ENCODE measurements at regions not wholly inside any gene's neighbourhood (a gene's known extent, or its start where the extent isn't known, plus 50 kb on each side); places are given as distances from the start of the nearest gene placed in this dataset.
"Not testable (repeated sequence)": the region's sequence is repeated elsewhere in the genome, so short reads cannot be mapped to it uniquely, and the experiment has no call there.

DNA sequence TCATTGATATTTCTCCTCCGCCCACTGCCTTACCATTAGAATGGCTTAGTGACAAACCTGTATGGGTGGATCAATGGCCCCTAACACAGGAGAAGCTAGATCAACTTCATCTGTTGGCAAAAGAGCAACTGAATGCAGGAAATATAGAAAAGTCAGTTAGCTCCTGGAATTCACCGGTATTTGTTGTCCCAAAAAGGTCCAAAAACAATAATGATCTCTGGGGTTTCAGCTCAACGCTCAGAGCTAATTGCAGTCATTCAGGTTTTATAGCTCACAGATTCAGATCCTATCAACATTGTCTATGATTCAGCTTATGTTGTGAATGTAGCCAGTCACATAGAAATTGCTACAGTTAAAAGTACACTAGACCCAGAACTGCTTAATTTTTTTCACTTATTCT is 124.0 kb upstream of the ZCCHC13 start:
- DNase-seq (ENCODE audit: low read depth) = no peak

DNA sequence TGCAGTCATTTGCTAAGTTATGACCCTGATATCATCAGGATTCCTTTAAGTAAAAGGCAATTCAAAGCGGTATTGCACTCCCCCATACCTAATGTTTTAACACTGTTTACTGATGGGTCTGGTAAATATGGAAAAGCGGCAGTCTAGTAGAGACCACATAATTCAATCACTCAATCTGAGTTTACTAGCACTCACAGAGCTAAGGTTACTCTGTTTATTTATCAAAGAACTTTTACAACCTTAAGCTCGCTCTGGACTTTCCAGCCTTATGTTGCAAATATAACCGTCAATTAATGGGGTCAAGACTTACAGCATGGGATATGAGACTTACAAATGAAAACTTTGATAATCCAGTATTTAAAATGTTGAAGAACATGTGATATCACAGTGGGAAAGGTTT is 124.5 kb upstream of the ZCCHC13 start:
- no peak for DNase-seq (ENCODE audit: low read depth)

DNA sequence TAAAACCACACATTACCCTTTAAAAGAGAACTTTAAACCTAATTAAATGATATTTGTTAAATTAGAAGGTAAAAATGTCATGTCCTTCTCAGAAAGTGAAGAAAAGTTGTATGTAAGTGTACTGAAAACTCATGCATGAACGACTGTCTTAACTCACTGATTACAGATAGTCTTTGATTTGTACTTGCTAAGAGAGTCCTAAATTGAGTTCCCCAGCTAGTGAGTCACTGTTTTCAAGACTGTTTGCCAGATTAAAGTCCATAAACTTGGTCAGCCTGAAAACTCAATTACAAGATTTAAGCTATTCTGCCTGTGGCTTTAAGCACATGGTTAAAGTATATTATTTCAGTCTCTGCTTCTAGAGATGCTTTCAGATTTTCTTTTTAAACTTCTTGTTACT is 124.9 kb upstream of the ZCCHC13 start:
- DNase-seq (ENCODE audit: low read depth) = peak; percentile 19

GRCh38 chrX:74178536-74178935 is 125.4 kb upstream of the ZCCHC13 start:
- DNase-seq (ENCODE audit: low read depth) = no peak

- no peak for DNase-seq (ENCODE audit: low read depth)
Observed at GRCh38 chrX:74171465-74171864, 132.5 kb upstream of the ZCCHC13 start.

DNA sequence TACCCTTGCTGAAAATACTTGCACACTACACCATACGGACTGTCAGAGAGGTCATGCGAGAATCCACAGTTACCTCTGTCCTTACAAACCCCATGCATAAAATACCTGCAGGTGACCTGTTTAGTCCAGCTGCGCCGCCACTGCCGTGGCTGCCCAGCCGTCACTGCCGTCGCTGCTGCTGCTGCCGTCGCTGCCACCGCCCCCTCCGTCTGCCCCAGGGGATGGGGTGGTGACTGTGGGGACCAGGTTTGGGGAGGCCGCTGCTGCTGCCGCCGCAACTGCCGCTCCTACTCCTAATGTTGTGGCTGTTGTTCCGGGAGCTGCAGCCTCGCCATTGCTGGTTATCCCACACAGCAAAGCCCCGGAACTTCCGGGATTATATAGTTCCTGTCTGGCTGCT is 141.8 kb upstream of the ZCCHC13 start:
- no peak for DNase-seq (ENCODE audit: low read depth)

DNA sequence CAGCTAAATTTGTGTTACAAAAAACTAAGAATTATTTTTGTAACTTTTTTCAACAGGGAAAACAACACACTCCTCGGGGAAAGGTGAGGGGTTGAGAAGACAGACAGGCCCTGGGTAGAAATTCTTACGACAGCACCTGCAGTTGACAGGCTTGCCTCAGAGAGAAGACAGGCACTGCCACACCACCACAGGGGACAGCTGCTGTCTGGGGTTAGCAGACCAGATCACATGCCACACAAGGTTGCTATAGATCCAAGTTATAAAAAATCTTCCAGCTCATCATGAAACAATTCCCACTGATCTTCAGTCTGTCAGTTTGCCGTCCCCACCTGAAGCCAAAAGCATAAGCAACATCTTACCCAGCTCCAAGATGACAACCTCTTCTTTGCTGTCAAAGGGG is 143.2 kb upstream of the ZCCHC13 start:
- DNase-seq (ENCODE audit: low read depth) = no peak

DNA sequence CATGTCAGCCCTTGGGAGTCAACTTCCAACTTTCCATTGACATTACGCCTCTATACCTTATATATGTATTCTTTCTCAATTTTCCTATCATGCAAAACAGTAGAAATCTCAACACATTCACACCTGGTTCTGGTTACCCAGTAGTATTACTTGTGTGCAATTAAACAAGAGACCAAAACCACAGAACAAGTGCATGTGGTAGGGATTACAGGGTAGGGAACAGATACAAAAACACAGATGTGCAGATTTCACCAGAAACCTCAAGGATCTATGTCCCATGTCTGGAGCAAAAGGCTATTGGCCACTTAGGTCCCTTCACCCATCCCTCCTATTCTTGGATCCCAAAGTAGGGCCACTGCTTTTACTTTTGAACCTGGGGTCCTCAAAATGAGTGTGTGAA is 143.6 kb upstream of the ZCCHC13 start:
- DNase-seq (ENCODE audit: low read depth) = no peak

- DNase-seq (ENCODE audit: low read depth) = no peak
Observed at GRCh38 chrX:74147439-74147838, 156.5 kb upstream of the ZCCHC13 start.

DNA sequence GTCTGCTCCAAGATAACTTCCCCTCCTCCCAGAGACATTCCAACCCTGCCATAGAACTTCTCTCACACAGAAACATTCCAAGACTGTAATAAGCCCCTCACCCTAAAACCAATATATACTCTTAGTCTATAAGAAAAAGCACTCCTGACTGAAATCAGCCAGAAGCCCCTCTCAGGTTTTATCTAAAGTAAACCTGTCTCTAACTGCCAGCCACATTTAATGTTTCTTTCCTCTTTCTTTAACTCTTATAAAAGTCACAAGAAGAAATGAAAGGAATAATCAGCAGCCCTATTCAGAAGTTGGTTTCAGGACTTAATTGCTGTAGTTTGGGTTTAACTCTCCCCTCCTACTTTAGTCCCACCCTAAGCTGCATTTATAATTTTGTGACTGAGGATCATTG is 165.0 kb upstream of the ZCCHC13 start:
- DNase-seq (ENCODE audit: low read depth) = no peak

- DNase-seq (ENCODE audit: low read depth) = peak; percentile 24
Observed at GRCh38 chrX:74133156-74133796, 170.7 kb upstream of the ZCCHC13 start.

- no peak for DNase-seq (ENCODE audit: low read depth)
Observed at GRCh38 chrX:74132280-74132679, 171.7 kb upstream of the ZCCHC13 start.

GRCh38 chrX:74119016-74119910 is 184.7 kb upstream of the ZCCHC13 start:
- no peak for DNase-seq (ENCODE audit: low read depth)

DNA sequence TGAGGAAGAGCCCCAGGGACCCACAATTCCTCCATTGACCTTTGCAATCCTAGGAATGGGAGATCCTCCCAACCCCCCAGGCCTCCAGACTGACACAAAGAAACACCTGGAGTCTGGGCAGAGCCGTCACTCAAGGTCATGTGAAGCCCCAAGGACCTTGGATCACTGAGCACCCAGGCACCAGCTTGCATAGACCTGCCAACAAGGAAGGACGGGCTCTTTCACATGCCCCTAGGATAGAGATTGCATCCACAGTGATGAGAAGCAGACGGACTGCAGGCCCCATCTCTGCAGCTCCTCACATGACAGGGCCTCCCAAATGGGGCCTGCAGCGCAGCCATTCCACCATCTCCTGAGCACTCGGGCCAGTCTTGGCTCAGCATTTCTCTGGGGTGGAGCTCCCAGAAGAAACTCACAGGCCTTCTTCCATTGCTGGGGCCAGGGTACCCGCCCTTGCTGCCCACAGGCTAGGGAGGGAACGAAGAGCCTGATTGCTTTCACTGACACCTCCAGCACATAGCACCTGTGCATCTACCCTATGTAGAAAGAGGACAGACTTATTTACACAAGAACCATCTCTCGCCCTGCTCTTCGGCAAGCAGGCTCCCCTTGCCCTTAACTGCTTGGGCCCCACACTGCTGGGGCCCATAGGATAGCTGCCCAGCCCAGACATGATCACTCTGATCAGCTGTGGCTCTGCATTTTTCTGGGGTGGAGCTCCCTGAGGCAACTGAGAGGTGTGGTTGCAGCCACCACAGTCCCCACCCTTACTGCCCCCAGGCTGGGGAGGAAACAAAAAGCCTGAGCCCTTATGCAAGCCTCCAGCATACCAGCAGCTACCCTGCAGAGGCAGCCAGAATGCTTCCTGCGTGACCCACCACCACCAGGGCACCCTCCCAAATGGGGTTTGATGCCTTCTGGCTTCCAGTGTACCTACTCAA is 185.7 kb upstream of the ZCCHC13 start:
- DNase-seq (ENCODE audit: low read depth) = no peak

DNA sequence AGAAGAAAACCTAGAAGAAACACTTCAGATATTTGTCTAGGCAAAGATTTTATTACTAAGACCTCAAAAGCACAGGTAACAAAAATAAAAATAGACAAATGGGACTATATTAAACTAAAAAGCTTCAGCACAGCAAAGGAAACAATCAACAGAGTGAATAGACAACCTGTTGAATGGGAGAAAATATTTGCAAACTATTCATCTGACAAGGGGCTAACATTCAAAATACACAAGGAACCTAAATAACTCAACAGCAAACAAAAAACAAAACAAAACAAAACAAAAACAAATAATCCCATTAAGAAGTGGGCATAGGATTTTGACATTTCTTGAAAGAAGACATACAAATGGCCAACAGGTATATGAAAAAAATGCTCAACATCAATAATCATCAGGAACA is 192.7 kb upstream of the ZCCHC13 start:
- DNase-seq (ENCODE audit: low read depth) = no peak

GRCh38 chrX:74107666-74108065 is 196.3 kb upstream of the ZCCHC13 start:
- no peak for DNase-seq (ENCODE audit: low read depth)

DNA sequence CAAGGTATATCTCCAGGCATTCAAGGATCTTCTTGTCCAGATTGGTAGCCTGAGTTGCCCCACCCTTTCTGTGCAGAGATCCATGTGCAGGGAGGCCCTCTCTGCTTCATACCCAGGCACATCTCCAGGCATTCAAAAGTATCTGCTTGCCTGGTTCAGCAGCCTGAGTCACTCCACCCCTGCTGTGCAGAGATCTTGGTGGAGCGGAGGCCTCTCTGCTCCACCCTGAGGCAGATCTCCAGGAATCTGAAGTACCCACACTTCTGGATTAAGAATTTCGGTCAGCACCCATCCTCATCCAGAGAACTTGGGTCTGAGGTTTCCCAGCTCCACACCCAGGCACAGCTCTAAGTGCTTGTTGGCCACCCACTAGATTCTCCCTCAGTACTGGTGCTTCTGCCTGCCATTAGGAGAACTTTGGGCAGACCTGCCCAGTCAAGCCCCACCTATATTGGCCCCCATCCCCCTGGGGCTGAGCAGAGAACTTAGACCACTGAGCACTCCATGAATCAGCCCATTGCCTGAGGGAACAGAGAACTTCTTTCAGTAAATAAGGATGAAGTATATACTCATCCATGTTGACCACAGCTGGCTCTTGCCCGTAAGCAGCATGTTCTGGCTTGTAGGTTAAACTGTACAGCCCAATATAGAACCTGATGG is 199.5 kb upstream of the ZCCHC13 start:
- peak; percentile 8 for DNase-seq (ENCODE audit: low read depth)

GRCh38 chrX:74098407-74098806 is 205.6 kb upstream of the ZCCHC13 start:
- not testable (repeated sequence) for DNase-seq (ENCODE audit: low read depth)

DNA sequence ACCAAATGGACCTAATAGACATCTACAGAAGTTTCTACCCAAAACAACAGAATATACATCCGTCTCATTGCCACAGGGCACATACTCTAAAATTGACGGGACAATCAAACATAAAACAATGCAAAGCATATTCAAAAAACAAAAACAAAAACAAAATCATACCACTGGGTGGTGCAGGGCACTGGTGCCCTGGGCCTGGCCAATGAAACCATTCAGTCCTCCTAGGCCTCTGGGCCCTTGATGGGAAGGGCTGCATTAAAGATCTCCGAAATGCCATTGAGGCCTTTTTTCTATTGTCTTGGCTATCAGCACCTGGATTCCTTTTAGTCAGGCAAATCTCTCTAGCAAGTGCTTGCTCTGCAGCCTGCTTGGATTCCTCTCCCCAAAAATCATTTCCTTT is 213.9 kb upstream of the ZCCHC13 start:
- DNase-seq (ENCODE audit: low read depth) = no peak

- no peak for DNase-seq (ENCODE audit: low read depth)
Observed at GRCh38 chrX:74085642-74086236, 218.2 kb upstream of the ZCCHC13 start.

DNA sequence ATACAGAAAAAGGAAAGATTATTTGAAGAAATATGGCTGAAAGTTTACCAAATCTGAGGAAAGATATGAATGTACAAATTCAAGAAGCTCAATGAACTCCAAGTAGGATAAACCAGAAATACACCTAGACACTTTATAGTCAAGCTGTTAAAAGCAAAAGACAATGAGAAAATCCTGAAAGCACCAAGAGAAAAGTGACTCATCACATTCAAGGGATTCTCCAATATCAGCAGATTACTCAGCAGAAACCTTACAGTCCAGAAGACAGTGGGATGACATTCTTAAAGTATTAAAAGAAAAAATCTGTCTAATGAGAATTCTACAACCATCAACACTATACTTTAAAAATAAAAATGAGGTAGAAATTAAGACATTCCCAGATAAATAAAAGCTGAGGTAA is 223.8 kb upstream of the ZCCHC13 start:
- DNase-seq (ENCODE audit: low read depth) = no peak

All from GM04503 (cell line).